ENCODE measurements at regions not wholly inside any gene's neighbourhood (a gene's known extent, or its start where the extent isn't known, plus 50 kb on each side); places are given as distances from the start of the nearest gene placed in this dataset.

- TF ChIP-seq CTCF (IDR thresholded peaks at IDR 0.05 in 8 of 11, conservative IDR thresholded peaks at IDR 0.05 in 3 of 11) (no peak), POLR2A (IDR thresholded peaks at IDR 0.05) (no peak), POLR2AphosphoS5 (IDR thresholded peaks at IDR 0.05) (no peak)
Observed at GRCh38 chr7:149580328-149580727, 82.7 kb upstream of the ZNF746 start.

All from spleen (tissue), 7 donors.